ENCODE measurements at regions not wholly inside any gene's neighbourhood (a gene's known extent, or its start where the extent isn't known, plus 50 kb on each side); places are given as distances from the start of the nearest gene placed in this dataset.

DNA sequence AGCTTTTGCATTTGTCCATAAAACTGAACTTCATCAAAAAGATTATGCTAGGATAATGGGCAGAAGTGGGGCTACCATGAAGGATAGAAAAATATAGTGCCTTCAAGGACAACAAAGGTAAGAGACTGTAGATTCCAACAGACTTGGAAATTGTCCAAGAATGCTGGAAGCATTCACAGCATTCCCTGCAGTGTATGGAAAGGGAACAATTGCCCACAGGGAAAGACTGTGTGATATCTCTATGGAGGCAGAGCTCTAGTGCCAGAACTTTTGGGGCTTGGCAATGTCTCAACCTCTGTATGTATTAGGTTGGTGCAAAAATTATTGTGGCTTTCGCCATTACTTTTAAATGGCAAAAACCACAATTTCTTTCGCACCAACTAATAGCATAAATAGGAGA lies 1598.8 kb upstream of the MIR17HG start:
- intact Hi-C loops (cut with micrococcal nuclease), result no loop called here
- Mint-ChIP-seq H3K4me1 (ENCODE audit: low read depth) (no peaks in the 10 kb centered on the region), H3K4me3 (no peak overlapping the region), H3K27me3 (no peaks in the 10 kb centered on the region), H3K36me3 (no peaks in the 10 kb centered on the region), H3K9me3 (peaks cover 14% of the 10 kb centered on the region), H3K27ac (no peak overlapping the region)
- CTCF ChIA-PET, result no interaction called here
- POLR2A ChIA-PET, result no interaction called here
- DNase-seq, result no peak

- Mint-ChIP-seq H3K27ac (no peak overlapping the region), H3K9me3 (peaks cover 13% of the 10 kb centered on the region), H3K4me1 (ENCODE audit: low read depth) (no peaks in the 10 kb centered on the region), H3K4me3 (no peak overlapping the region), H3K36me3 (no peaks in the 10 kb centered on the region), H3K27me3 (no peaks in the 10 kb centered on the region)
- intact Hi-C loops (cut with micrococcal nuclease), result no loop called here
- no peak for DNase-seq
- CTCF ChIA-PET, result no interaction called here
- POLR2A ChIA-PET, result no interaction called here
These were observed 1597.6 kb upstream of the MIR17HG start for GRCh38 chr13:89749888-89750287.

GRCh38 chr13:89750371-89750770 lies 1597.1 kb upstream of the MIR17HG start:
- Mint-ChIP-seq H3K27ac (no peak overlapping the region), H3K9me3 (peaks cover 10% of the 10 kb centered on the region), H3K27me3 (no peaks in the 10 kb centered on the region), H3K36me3 (no peaks in the 10 kb centered on the region), H3K4me1 (ENCODE audit: low read depth) (no peaks in the 10 kb centered on the region), H3K4me3 (no peak overlapping the region)
- CTCF ChIA-PET, result no interaction called here
- intact Hi-C loops (cut with micrococcal nuclease), result no loop called here
- POLR2A ChIA-PET, result no interaction called here
- no peak for DNase-seq

- no peaks in the 10 kb centered on the region for H3K27me3 Mint-ChIP-seq
- H3K4me3 Mint-ChIP-seq, result no peak overlapping the region
- CTCF ChIA-PET, result no interaction called here
- H3K36me3 Mint-ChIP-seq, result no peaks in the 10 kb centered on the region
- DNase-seq, result no peak
- intact Hi-C loops (cut with micrococcal nuclease), result no loop called here
- H3K9me3 Mint-ChIP-seq, result peaks cover 12% of the 10 kb centered on the region
- H3K4me1 Mint-ChIP-seq (ENCODE audit: low read depth), result no peaks in the 10 kb centered on the region
- H3K27ac Mint-ChIP-seq, result no peak overlapping the region
- POLR2A ChIA-PET, result no interaction called here
These were observed 1596.0 kb upstream of the MIR17HG start for GRCh38 chr13:89751432-89751930.

DNA sequence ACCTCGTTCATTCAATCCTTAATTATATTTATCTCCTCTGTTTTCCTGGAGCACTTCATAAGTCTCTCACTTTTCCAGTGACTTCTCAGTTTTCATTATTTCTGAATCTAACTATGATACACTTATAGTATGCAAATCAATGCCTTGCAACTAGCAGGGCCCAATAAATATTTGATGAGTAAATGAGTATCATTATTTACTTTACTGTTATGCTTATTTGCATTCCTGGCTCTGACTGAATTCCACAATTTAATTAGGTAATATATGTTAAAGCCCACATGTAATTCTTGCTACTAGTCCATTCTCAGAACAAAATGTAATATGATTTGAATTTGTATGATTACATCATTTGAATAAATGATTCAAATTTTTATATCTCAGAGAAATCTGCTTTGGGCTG lies 1595.1 kb upstream of the MIR17HG start:
- no peak for DNase-seq
- Mint-ChIP-seq H3K27me3 (no peaks in the 10 kb centered on the region), H3K4me1 (ENCODE audit: low read depth) (no peaks in the 10 kb centered on the region), H3K27ac (no peak overlapping the region), H3K4me3 (no peak overlapping the region), H3K9me3 (peaks cover 9% of the 10 kb centered on the region), H3K36me3 (no peaks in the 10 kb centered on the region)
- intact Hi-C loops (cut with micrococcal nuclease), result no loop called here
- ChIA-PET POLR2A (no interaction called here), CTCF (no interaction called here)

DNA sequence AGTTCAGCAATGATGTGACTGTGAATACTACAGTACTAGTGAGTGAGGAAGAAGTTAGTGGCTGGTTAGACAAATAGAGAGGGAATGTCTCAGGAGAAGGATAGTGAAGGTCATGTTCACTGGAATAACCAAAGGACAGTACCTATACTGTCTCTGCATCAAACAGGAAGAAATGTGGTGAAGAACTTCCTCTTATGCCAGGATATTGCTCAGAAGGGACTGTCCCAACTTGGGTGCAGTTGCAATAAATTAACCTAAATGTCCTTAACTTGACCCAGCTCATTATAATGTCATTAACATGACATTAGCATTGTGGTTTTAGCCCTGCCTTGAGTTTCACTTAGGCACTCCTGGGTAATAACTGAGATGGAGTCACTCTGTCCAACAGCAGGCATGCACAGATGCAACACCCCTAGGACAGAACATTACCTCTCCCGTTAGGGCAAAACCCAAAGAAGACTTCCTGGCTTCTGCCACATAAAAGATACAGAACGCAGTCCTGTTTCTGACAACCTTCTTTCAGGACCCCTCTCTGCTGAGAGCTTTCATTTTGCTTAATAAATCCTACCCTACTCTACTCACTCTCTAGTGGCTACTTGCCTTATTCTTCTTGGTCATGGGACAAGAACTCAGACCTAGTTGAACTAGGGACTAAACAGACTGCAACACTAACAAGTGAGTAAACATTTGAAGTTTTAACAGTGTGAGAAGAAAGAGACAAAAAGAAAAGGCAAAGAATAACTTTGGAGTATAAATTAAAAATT lies 1591.6 kb upstream of the MIR17HG start:
- H3K4me1 Mint-ChIP-seq (ENCODE audit: low read depth), result no peaks in the 10 kb centered on the region
- intact Hi-C loops (cut with micrococcal nuclease), result no loop called here

DNA sequence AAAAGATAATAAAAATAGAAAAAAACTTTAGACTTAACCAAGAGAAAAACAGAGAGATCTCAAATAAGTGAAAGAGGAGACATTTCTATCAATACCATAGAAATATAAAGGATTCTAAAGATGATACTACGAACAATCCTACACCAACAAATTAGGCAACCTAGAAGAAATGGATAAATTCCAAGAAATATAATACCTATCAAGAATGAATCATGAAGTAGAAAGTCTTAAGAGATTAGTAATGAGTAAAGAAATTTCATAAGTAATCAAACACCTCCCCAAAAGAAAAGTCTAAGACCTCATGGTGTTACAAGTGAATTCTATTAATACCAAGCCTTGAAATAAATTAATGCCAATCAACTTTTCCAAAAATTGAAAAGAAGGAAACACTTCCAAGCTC lies 1584.5 kb upstream of the MIR17HG start:
- Mint-ChIP-seq H3K9me3 (peaks cover 4% of the 10 kb centered on the region), H3K36me3 (no peaks in the 10 kb centered on the region), H3K27ac (no peak overlapping the region), H3K4me3 (no peak overlapping the region), H3K4me1 (ENCODE audit: low read depth) (no peaks in the 10 kb centered on the region), H3K27me3 (no peaks in the 10 kb centered on the region)
- intact Hi-C loops (cut with micrococcal nuclease), result no loop called here
- CTCF ChIA-PET, result no interaction called here
- POLR2A ChIA-PET, result no interaction called here
- no peak for DNase-seq

More for the DNA sequence above, 1591.6 kb upstream of the MIR17HG start:
- ChIA-PET POLR2A (no interaction called here), CTCF (no interaction called here)
- Mint-ChIP-seq H3K4me3 (no peak overlapping the region), H3K27ac (no peak overlapping the region), H3K27me3 (no peaks in the 10 kb centered on the region), H3K9me3 (peaks cover 10% of the 10 kb centered on the region), H3K36me3 (no peaks in the 10 kb centered on the region)
- DNase-seq, result no peak

GRCh38 chr13:89783221-89783755 lies 1564.2 kb upstream of the MIR17HG start:
- H3K4me3 Mint-ChIP-seq, result no peak overlapping the region
- no peaks in the 10 kb centered on the region for H3K4me1 Mint-ChIP-seq (ENCODE audit: low read depth)
- ChIA-PET CTCF (no interaction called here), POLR2A (no interaction called here)
- H3K27ac Mint-ChIP-seq, result no peak overlapping the region
- peaks cover 5% of the 10 kb centered on the region for H3K9me3 Mint-ChIP-seq
- no peak for DNase-seq
- intact Hi-C loops (cut with micrococcal nuclease), result no loop called here
- H3K36me3 Mint-ChIP-seq, result no peaks in the 10 kb centered on the region
- H3K27me3 Mint-ChIP-seq, result no peaks in the 10 kb centered on the region

DNA sequence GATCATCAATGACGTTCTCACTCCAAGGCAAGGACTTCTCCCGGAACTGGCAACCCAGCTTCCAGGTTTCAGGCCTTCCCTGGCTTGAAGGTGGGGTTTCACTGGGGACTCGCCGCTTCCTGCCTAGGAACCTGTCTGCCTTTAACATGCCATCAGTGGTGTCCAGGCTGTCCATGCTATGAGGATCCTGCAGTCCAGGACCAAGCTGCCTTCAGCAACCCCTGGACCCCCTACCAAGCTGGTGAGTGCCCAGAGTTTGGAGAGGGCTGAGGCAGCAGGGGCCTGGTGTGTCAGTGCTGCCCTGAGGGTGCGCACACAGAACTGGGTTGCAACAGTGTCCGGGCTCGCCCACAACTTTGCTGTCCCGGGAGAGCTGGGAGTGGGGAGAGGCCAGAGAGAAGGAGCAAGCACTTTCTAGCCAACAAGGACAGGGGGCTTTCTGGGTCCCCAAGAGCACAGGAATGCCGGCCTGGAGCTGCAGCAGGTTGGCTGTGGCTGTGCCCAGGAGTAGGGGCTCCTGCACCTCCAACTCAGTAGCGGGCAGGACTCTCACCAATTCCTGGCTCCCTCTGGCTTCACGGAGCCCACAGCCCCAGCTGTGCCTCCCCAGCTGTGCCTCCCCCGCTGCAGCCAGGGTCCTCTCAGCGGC lies 1563.2 kb upstream of the MIR17HG start:
- Mint-ChIP-seq H3K4me3 (no peak overlapping the region), H3K4me1 (ENCODE audit: low read depth) (no peaks in the 10 kb centered on the region), H3K9me3 (peaks cover 7% of the 10 kb centered on the region), H3K36me3 (no peaks in the 10 kb centered on the region), H3K27me3 (no peaks in the 10 kb centered on the region), H3K27ac (no peak overlapping the region)
- no peak for DNase-seq
- intact Hi-C loops (cut with micrococcal nuclease), result no loop called here
- ChIA-PET CTCF (no interaction called here), POLR2A (no interaction called here)

GRCh38 chr13:89786531-89786930 lies 1561.0 kb upstream of the MIR17HG start:
- intact Hi-C loops (cut with micrococcal nuclease), result no loop called here
- no peaks in the 10 kb centered on the region for H3K27me3 Mint-ChIP-seq
- no peak for DNase-seq
- CTCF ChIA-PET, result no interaction called here
- POLR2A ChIA-PET, result no interaction called here
- H3K4me1 Mint-ChIP-seq (ENCODE audit: low read depth), result no peaks in the 10 kb centered on the region
- no peaks in the 10 kb centered on the region for H3K36me3 Mint-ChIP-seq
- peaks cover 7% of the 10 kb centered on the region for H3K9me3 Mint-ChIP-seq
- H3K27ac Mint-ChIP-seq, result no peak overlapping the region
- no peak overlapping the region for H3K4me3 Mint-ChIP-seq

DNA sequence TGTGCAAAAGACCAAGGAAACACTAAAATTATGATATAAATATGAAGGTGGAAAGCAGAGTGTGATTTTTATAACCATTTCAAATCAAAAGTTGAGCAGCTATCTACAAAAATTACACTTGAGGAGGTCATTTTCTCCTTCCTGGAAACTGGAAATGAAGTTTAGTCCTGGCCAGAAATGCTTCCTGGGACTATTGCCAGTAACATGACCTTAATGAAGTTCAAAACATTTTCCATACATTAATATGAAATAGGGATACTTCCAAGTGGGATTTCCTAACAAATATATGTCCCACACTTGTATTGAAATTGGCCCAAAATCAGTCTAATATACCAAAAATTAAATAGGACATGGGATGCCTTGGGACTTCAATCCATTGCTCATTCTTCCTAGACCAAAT lies 1556.8 kb upstream of the MIR17HG start:
- no peak for DNase-seq
- H3K27ac Mint-ChIP-seq, result no peak overlapping the region
- H3K27me3 Mint-ChIP-seq, result no peaks in the 10 kb centered on the region
- POLR2A ChIA-PET, result no interaction called here
- no peaks in the 10 kb centered on the region for H3K36me3 Mint-ChIP-seq
- H3K9me3 Mint-ChIP-seq, result peaks cover 10% of the 10 kb centered on the region
- CTCF ChIA-PET, result no interaction called here
- no peak overlapping the region for H3K4me3 Mint-ChIP-seq
- no peaks in the 10 kb centered on the region for H3K4me1 Mint-ChIP-seq (ENCODE audit: low read depth)
- intact Hi-C loops (cut with micrococcal nuclease), result no loop called here

DNA sequence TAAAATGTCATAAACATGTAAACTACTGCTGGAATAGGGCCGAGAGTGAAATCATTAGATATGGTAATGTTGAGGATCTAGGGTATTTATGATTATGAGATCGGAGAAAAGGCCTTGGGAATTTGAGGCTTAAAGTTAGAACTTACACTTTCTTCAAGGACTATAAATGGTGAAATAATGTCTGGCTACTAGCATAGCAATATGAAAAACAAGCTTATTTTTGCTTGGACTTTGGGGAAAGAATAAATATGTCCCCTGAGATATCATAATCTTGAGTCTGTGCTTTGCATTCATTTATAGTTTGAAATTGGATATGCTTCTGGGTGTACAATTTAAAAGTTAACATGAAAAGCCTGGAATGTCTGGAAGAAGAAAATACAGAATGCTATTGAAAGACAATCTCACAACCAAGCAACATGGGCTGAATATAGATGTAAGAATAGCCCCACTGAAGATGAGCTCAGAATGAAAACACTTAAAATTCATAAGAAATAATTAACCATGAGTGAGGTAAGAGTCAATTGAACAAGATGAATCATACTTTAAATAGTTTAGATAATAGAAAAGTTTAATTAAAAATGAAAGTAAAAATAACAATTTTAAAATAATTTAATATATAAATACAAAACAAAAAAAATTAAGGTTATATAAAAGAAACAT lies 1555.4 kb upstream of the MIR17HG start:
- DNase-seq, result no peak
- ChIA-PET CTCF (no interaction called here), POLR2A (no interaction called here)
- Mint-ChIP-seq H3K4me1 (ENCODE audit: low read depth) (no peaks in the 10 kb centered on the region), H3K36me3 (no peaks in the 10 kb centered on the region), H3K27me3 (no peaks in the 10 kb centered on the region), H3K4me3 (no peak overlapping the region), H3K27ac (no peak overlapping the region), H3K9me3 (peaks cover 21% of the 10 kb centered on the region)
- intact Hi-C loops (cut with micrococcal nuclease), result no loop called here

DNA sequence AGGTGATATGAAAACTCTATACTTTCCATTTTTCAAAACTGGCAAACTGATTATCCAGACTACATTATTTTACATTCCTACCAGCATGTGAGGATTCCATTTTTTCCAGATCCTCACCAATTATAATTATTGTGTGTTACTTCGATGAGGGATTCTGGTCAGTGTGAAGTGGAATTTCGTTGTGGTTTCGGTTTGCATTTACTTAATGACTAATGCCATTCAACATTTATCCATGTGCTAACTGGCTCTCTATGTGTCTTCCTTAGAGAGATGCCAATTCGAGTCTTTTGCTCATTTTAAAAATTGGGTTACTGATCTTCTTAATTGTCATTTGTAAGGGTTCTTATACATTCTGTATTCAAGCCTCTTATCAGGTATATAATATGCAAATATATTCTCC lies 1551.3 kb upstream of the MIR17HG start:
- CTCF ChIA-PET, result no interaction called here
- no peak for DNase-seq
- POLR2A ChIA-PET, result no interaction called here
- no peak overlapping the region for H3K4me3 Mint-ChIP-seq
- H3K4me1 Mint-ChIP-seq (ENCODE audit: low read depth), result no peaks in the 10 kb centered on the region
- no peak overlapping the region for H3K27ac Mint-ChIP-seq
- no peaks in the 10 kb centered on the region for H3K36me3 Mint-ChIP-seq
- intact Hi-C loops (cut with micrococcal nuclease), result no loop called here
- no peaks in the 10 kb centered on the region for H3K27me3 Mint-ChIP-seq
- peaks cover 26% of the 10 kb centered on the region for H3K9me3 Mint-ChIP-seq
